Lung (tissue), 11 donors: ENCODE measurements at regions not wholly inside any gene's neighbourhood (a gene's known extent, or its start where the extent isn't known, plus 50 kb on each side); places are given as distances from the start of the nearest gene placed in this dataset.
"Not testable (repeated sequence)": the region's sequence is repeated elsewhere in the genome, so short reads cannot be mapped to it uniquely, and the experiment has no call there.

Experiments used
- ATAC-seq: fragments of 200-7000 bp; cut with Tn5 transposase; one replicate; pipeline ENCODE4 v1.9.1; 2020; ENCODE audit warnings: moderate number of reproducible peaks; ENCODE audit not compliant: insufficient read depth, low FRiP score
- DNase-seq, 3 donors: peaks; one replicate each; pipeline ENCODE4 v3.0.0-alpha.2; 2013 to 2017
- H3K27ac ChIP-seq, 2 donors: one replicate each; pipeline ENCODE4 v1.5.1; 2013; ENCODE audit warnings: mild to moderate bottlenecking in 2 of 2, moderate library complexity in 2 of 2, control low read depth in 1 of 2, inconsistent platforms in 1 of 2, low read depth in 1 of 2, low read length in 1 of 2
- H3K27me3 ChIP-seq, 3 donors: one replicate each; pipeline ENCODE4 v1.5.1; 2013; ENCODE audit warnings: low read length in 2 of 3; ENCODE audit not compliant: control insufficient read depth in 3 of 3, insufficient read depth in 3 of 3
- H3K36me3 ChIP-seq, 4 donors: one replicate each; pipeline ENCODE4 v1.5.1; 2013; ENCODE audit warnings: low read length in 4 of 4, mild to moderate bottlenecking in 1 of 4, moderate library complexity in 1 of 4; ENCODE audit not compliant: control insufficient read depth in 4 of 4, insufficient read depth in 4 of 4
- H3K4me1 ChIP-seq, 5 donors: one replicate each; pipeline ENCODE4 v1.5.1; 2013; ENCODE audit warnings: low read length in 5 of 5, mild to moderate bottlenecking in 2 of 5, moderate library complexity in 1 of 5; ENCODE audit not compliant: control insufficient read depth in 5 of 5, insufficient read depth in 5 of 5
- H3K4me3 ChIP-seq: one replicate; pipeline ENCODE4 v1.5.1; 2013; ENCODE audit warnings: mild to moderate bottlenecking, control low read depth, moderate library complexity
- H3K9ac ChIP-seq, 2 donors: one replicate each; pipeline ENCODE4 v1.5.1; 2013; ENCODE audit warnings: low read length in 2 of 2, control low read depth in 1 of 2; ENCODE audit not compliant: insufficient read depth in 1 of 2
- H3K9me3 ChIP-seq, 4 donors: one replicate each; pipeline ENCODE4 v1.5.1; 2013; ENCODE audit warnings: low read length in 3 of 4, mild to moderate bottlenecking in 1 of 4, moderate library complexity in 1 of 4; ENCODE audit not compliant: control insufficient read depth in 4 of 4, insufficient read depth in 3 of 4
- CTCF ChIP-seq: IDR thresholded peaks from 2 replicates; pipeline ENCODE4 v1.5.1; 2012; ENCODE audit warnings: mild to moderate bottlenecking; ENCODE audit errors: control extremely low read depth, extremely low read depth
- WGBS, 2 donors: extraction: QIAGEN DNeasy Blood & Tissue Kit; methylation state at CpG; one replicate each; pipeline ENCODE4 v1.1.7; 2013; 5-methylcytosine and 5-hydroxymethylcytosine counted together
- donor health status: control.
- donor health status: control.
- donor health status: Bipolar disorder and iron deficiency.
- donor health status: healthy.
- donor health status: DM: yes; HTN: yes; CAD: no.

DNA sequence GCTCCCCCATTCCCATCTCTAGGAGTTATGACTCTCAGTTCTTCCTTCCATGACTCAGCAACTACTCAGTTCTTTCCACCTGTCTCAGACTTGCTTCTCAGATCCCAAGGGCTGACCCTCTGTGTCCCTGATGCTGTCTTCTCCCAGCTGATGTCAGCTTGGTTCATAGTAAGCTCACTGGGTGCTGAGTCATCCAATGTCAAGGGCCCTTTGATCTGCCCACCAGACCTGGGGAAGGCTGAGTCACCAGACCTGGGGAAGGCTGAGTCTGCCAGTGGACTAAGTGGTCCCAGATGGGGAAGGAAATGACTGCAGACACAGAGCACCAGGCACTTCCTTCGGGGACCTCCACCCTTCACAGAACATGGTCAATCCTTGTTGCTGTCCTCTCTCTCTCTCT lies 76.1 kb upstream of the ZEB1 start:
- no peak for TF ChIP-seq CTCF
- H3K27me3 ChIP-seq, result no peaks in the 10 kb centered on the region
- H3K4me1 ChIP-seq, result peaks cover 0 to 5% (median 0%) of the 10 kb centered on the region in 5 donors
- H3K27ac ChIP-seq, result no peak overlapping the region
- no peak overlapping the region for H3K9ac ChIP-seq
- WGBS, 2 donors, result 11 to 25% methylated on average over 1 of the region's 1 CpG
- H3K4me3 ChIP-seq, result no peak overlapping the region
- ATAC-seq (peak; percentile 41), DNase-seq (peak in 1 of 3 donors; percentile 20)
- H3K36me3 ChIP-seq, result no peaks in the 10 kb centered on the region
- peaks cover 0 to 2% (median 0%) of the 10 kb centered on the region in 4 donors for H3K9me3 ChIP-seq

GRCh38 chr10:31251118-31251517 lies 67.9 kb upstream of the ZEB1 start:
- H3K4me3 ChIP-seq, H3K36me3 ChIP-seq, H3K27ac ChIP-seq, H3K9me3 ChIP-seq, ATAC-seq, DNase-seq, H3K27me3 ChIP-seq, H3K4me1 ChIP-seq, H3K9ac ChIP-seq: not testable (repeated sequence)
- 89 to 94% methylated on average over 2 to 4 of the region's 4 CpGs for WGBS, 2 donors

DNA sequence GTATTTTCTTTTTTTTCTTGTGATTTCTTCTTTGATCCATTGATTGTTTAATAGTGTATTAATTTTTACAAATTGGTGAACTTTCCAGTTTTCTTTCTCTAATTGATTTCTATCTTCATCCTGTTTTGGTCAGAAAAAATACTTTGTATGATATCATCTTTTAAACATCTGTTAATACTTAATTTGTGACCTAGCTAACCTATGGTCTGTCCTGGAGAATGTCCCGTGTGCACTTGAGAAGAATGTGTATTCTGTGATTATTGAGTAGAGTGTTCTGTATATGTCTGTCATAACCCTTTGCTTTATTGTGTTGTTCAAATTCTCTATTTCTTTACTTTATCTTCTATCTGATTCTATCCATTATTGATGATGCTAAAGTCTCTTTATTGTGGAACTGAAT lies 65.8 kb upstream of the ZEB1 start:
- no peaks in the 10 kb centered on the region for H3K27me3 ChIP-seq
- no peak overlapping the region for H3K9ac ChIP-seq
- DNase-seq (no peak), ATAC-seq (no peak)
- WGBS, 2 donors, result 69 to 81% methylated on average over 1 of the region's 1 CpG
- TF ChIP-seq CTCF, result no peak
- no peaks in the 10 kb centered on the region for H3K36me3 ChIP-seq
- H3K4me3 ChIP-seq, result no peak overlapping the region
- H3K9me3 ChIP-seq, result peaks cover 0 to 3% (median 0%) of the 10 kb centered on the region in 4 donors
- H3K27ac ChIP-seq, result no peak overlapping the region
- no peaks in the 10 kb centered on the region for H3K4me1 ChIP-seq

DNA sequence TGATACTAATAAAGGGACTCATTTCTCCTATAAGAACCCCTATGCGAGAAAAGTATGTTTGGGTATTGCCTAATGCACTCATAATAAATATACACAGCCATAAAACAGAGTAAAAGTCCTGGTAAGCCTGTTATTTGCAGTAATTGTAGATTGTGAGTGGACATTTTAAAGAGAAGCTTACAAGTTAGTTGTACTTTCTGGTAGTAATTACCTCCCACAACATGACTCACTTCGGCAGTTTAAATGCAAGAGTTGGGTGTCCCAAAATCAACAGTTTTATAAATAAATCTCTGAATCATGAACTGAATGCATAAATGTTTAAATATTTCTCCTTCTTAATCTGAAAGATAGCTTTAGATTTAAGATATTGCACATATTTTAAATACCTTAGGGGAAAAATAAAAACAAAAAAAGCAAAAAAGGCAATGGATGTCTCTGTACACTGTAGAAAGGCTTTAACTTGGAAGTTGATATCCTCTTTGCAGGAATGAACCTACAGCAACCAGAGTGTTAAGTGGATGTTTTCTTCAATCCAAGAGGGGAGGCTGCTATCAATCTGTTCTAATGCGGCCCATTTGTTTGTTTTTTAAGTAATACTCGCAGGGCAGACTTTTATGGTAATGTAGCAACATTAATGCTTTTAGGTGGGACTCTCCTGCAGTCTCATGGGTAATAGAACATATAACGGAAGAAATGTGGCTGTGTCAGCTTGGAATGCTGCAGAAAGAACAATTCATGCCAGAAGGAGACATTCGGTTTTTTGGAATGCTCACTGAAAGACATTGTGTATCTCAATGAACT lies 57.3 kb upstream of the ZEB1 start:
- no peaks in the 10 kb centered on the region for H3K27me3 ChIP-seq
- no peak overlapping the region for H3K9ac ChIP-seq
- H3K36me3 ChIP-seq, result no peaks in the 10 kb centered on the region
- no peak overlapping the region for H3K4me3 ChIP-seq
- 68 to 81% methylated on average over 6 of the region's 6 CpGs for WGBS, 2 donors
- no peaks in the 10 kb centered on the region for H3K9me3 ChIP-seq
- DNase-seq (peak in 2 of 3 donors; percentile 31 to 33), ATAC-seq (no peak)
- H3K27ac ChIP-seq, result no peak overlapping the region
- peaks cover 0 to 24% (median 6%) of the 10 kb centered on the region in 5 donors for H3K4me1 ChIP-seq
- TF ChIP-seq CTCF, result no peak
